Activated CD8-positive, alpha-beta memory T cell treated with anti-CD3 and anti-CD28 coated beads for 1 hour (primary cell): ENCODE measurements at regions not wholly inside any gene's neighbourhood (a gene's known extent, or its start where the extent isn't known, plus 50 kb on each side); places are given as distances from the start of the nearest gene placed in this dataset.

Source experiments
- DNase-seq, 2 donors: peaks; one replicate each; pipeline ENCODE4 v3.0.0-alpha.2; 2020; ENCODE audit warnings: low read depth in 1 of 2; ENCODE audit errors: extremely low read depth in 1 of 2

DNA sequence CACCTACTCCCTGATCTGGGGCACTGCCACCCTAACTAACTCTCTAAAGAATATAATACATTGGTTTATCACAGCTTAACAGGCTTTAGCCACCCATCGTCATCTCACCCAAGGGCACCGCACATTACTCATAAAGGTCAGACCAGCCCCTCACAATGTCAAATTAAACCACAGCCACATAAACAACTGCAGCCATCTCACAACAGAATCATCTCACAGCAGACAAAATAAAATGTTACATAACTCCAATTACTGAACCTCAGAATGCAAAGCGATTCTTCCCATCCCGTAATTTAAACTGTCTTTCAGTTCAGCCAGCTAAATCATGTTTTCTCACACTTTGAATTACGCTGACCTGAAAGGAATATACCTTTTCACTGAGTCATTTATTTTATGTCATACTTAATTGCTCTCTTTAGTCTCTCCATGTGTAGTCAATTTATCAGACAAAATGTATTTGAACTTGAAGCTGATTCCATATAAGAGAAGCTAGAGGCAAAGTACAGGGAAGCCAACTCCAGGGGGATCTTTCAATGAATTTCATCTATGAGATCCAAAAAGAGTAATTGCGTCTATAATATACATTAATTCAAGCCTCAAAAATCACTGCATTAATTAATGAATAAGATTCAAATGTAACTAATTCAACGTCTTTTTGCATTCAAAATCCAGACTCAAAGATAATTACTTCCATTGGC lies 96.9 kb upstream of the NEBL start:
- no peak for DNase-seq

DNA sequence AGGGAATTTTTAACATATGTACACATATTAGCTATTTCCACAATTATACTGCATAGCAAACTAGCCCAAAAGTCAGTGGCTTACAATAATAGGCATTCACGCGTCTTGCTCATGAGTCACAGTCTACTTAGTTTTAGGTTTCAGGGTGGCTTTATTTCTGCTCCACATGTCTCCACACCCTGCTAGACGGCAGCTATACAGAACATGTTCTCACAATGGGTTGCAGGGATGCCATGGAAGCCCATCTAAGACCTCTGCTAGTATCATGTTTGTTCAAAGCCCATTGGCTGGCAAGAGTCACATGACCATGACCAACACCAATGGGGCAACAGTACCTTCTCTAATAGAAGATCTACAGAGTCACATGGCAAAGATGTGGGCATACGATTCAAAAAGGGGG lies 96.3 kb upstream of the NEBL start:
- no peak for DNase-seq

DNA sequence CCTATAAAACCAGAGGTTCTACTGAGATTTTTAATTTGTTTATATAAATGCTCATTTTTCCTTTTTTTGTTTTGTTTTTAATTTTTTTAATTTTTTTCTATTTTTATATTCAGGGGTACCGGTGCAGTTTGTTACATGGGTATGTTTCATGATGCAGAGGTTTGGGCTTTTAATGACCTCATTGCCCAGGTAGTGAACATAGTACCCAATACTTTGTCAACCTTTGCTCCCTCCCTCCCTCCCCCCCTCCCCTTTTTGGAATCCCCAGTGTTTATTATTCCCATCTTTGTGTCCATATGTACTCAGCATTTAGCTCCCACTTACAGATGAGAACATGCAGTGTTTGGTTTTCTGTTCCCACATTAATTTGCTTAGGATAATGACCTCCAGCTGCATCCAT lies 94.4 kb upstream of the NEBL start:
- DNase-seq = no peak

DNA sequence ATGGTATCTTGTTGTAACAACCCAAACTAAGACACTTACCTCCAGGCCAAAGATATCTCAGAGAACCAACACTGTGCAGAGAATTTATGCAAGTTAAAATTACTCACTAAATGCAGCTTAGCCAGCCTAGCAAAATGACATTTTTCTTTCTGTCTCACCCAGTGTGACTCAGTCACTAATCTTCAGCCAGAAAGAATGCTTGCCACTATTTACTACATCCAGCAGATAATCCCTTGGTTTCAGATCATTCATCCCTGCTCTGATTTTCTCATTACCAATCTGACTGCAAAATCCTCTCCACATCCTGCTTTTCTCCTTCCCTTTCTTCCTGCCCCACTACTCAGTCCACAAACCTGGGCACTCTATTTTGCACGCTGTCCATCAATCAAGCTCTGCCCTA lies 93.5 kb upstream of the NEBL start:
- no peak for DNase-seq

DNA sequence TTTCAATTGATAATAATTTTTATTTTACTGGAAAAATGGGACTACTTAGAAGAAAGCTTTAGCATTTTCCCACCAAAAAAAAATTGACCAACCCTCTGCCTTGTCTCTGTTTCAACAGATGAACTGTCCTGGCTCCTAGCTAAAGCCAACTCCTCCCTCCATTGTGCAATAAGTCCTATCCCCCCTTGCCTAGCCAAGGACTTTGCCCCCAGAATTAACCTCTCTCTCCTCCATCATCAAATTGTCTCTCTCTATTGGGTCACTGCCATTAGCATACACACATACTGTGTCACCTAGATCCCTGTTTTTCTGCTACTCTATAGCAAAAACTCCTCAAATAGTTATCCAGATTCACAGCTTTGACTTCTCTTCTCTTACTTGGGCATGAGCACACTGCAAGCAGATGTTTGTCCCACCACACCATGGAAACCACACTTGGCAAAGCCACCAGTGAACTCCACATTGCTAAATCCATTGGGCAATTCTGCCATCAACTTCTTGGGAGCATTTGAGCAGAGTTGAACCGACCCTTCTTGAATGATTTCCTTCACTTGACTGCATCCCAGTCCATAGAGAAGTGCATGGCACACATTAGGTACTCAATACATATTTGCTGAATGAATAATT lies 91.4 kb upstream of the NEBL start:
- DNase-seq = no peak

DNA sequence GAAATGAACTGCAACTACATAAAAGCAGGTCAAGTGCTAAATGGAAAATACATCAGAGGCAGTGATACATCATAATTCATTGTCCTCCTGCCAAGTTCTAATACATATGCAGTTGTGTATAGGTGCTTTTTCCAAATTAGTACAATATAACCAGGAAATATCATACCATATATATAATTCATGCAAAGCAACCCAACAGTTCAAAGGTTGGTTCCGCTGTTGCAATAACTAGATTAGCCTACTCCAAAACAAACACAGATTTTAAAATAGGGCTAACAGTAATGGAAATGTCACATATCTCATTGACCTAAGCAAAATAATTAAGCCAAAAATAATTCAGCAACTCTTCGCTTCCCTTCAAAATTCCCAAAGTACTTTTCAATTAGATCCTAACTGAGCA lies 88.9 kb upstream of the NEBL start:
- DNase-seq = no peak

DNA sequence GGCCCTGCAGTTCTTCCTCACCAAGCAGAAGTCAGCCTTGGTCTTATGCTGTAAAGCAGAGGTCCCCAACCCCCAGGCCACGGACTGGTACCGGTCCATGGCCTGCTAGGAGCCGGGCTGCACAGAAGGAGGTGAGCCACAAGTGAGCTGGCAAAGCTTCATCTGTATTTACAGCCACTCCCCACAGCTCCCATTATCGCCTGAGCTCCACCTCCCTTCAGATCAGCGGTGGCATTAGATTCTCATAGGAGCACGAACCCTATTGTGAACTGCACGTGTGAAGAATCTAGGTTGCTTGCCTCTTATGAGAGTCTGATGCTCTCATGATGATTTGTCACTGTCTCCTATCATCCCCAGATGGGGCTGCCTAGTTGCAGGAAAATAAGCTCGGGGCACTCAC lies 87.6 kb upstream of the NEBL start:
- no peak for DNase-seq

DNA sequence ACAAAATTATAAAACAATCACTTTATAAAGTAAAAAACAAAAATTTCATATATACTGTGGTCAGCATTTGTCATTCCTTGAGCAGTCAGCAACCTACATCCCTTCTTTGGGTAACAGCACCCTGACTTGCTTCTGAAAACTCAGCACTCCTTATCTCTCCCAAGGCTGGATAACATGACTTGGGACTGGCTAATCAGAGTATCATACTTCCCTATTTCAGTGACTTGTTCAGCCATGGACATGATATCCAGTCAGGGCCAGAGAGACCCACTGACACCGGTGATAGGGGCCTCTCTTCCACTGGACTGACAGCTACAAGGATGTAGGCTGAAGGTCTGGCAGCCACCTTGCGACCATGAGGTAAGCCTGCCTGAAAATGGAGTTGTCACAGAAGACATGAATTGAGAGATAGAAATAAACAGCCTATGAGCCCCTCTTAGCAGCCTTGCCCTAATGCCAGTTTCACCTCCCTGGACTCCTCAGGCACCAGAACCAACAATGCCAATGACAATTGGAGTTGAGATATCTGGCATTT lies 84.4 kb upstream of the NEBL start:
- DNase-seq = no peak

DNA sequence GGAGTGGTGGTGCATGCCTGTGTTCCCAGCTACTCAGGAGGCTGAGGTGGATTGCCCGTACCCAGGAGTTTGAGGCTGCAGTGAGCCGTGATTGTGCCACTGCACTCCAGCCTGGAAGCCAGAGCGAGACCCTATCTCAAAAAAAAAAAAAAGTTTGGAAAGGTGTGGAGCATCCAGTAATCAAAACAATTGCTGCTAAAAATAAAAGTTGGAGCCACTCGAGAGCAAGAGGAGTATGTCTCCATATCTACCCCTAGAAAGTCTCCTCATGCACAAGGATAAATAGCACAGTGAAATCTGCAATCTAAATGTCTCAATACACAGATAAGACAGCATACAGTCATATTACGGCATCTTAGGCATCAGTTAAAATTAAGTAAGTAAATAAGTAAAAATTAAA lies 81.5 kb upstream of the NEBL start:
- no peak for DNase-seq

DNA sequence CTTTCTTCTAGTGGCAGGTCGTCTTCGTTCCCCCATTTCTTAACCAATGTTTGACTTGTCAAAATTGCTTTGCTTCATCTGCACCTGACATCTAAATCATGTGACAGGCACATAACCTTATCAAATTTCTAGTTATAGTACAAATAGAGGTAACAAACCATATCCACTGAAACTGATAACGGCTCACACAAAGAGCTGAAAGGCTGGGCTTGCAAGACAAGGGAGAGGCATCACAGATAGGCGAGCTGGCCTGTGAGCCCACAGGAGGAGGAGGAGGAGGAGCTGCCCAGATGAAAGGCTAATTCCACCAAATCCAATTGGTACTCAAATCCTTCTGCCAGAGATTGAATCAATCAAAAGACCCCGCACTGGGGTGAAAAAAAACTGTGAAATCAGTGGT lies 80.2 kb upstream of the NEBL start:
- no peak for DNase-seq

DNA sequence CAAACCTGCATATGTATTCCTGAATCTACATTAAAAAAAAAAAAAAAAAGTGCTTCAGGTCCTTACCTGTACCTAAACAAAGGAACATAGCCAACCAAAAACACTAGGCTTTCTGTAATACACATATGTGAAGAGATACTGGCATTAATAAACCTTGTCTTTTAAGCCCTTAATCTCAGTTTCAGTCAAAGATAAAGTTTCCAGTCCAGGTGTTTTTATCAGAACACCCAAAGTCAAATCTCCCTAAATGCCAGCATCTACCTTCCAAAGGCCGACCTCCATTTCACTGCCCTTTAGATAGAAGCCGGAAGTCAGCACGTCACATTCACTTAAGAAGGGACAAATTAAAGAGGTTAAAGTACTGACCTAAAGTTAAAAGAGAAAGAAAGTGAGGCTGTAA lies 79.8 kb upstream of the NEBL start:
- DNase-seq = no peak

DNA sequence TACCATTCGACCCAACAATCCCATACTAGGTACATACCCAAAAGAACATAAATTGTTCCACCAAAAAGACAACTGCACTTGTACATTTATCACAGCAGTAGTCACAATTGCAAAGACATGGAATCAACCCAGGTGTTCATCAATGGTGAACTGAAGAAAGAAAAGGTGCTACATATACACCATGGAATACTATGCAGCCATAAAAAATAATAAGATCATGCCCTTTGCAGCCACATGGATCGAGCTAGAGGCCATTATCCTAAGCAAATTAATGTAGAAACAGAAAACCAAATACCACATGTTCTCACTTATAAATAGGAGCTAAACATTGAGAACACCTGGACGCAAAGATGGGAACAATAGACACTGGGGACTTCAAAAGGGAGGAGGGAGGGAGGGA lies 79.3 kb upstream of the NEBL start:
- DNase-seq = no peak

DNA sequence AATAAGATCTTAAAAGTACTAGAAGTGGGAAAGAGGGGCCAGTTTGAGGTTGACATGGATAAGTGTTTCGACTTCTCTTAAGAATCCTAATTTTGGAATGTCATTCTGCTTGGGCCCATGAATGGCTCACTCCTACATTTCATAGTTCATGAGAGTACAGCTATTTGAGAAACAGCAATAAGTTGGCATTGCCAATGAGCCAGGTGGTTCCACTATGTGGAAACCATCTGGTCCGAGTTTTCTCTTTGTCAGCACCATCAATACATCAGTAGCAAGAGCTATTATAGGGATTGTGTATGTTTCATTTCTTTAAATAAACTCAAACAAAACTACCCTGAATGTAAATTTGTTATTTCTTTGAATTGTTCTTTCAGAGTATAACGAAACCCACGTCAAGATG lies 78.1 kb upstream of the NEBL start:
- DNase-seq = no peak

DNA sequence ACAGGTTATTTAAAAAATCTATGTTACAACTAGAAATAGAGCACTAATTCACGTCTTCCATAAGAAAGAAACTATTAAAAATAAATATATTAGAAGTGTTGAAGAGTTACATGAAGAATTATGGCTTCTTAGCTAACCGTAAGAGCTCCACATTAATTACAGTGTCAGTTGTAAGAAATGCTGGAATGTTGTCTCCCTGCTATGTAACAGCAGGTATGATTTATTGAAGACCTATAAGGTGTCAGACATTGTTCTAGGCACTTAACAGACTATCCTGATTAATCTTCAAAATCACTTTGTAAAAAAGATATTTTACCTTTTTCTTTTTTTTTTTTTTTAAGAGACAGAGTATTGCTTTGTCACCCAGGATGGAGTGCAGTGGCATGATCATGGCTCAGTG lies 75.8 kb upstream of the NEBL start:
- DNase-seq = no peak

DNA sequence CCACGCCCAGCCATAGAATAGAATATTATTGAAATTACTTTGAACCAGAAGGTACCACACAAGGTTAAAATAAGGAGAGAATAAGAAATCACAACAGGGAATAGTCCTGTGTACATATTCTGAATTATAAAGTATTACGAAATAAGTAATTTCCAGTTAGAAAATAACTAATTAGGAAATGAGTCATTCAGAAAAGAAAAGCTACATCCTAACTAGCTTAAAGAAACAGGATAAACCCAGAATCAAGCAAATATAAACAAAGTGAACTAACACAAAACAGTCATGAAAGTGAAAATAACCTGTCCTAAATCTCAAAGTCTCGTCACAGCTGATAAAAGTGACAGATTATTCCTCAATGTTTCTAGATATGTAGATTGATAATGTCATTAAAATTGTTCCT lies 74.8 kb upstream of the NEBL start:
- DNase-seq = no peak

DNA sequence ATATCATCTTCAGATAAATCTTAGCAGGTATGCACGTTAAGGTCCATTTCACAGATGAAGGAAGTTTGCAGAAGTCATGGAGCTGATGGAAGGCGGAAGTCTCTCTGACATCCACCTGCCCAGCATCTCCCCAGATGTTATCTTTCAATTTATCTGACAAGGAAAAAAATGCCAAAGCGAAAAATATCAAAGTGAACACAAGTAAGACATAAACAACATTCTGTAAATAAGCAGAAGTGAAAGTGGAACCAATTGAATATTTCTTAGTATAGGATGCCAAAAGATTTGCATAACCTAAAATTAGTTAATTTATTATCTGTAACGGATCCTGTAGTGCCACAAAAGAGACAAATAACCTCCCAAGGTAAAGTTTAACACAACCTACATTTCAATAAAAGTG lies 73.6 kb upstream of the NEBL start:
- no peak for DNase-seq

DNA sequence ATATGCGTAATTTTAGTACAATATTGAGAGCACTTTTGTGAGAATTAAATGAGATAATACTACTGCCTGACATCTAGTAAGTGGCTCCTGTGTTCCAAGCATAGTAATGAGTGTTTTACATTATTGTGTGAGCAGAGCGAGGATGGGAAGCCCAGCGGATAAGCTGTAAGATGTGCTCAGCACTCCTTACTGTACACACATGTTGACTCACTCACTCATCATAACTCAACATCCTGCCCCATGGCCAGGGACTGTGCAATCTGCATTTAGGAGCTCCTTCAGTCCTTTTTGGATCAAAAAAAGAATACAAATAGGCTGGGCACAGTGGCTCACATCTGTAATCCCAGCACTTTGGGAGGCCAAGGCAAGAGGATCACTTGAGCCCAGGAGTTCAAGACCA lies 72.9 kb upstream of the NEBL start:
- DNase-seq = no peak

DNA sequence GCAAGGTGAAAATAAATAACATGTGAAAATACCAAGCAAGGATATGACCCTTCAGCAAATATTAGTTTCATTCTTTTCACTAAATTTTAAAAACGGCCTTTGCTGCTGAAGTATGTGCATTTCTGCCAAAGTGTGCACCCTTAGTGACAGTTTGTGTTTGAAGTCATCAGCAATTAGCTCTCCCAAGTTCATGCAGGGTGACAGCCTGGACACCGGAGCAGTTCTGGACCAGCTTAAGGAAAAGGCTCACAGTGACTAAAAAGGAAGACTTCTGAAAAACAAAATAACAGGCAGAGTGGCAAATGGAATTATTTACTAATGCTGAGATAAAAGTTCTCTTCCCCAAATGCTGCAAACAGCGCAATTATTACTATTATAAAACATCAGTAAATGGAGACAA lies 69.3 kb upstream of the NEBL start:
- DNase-seq = no peak

DNA sequence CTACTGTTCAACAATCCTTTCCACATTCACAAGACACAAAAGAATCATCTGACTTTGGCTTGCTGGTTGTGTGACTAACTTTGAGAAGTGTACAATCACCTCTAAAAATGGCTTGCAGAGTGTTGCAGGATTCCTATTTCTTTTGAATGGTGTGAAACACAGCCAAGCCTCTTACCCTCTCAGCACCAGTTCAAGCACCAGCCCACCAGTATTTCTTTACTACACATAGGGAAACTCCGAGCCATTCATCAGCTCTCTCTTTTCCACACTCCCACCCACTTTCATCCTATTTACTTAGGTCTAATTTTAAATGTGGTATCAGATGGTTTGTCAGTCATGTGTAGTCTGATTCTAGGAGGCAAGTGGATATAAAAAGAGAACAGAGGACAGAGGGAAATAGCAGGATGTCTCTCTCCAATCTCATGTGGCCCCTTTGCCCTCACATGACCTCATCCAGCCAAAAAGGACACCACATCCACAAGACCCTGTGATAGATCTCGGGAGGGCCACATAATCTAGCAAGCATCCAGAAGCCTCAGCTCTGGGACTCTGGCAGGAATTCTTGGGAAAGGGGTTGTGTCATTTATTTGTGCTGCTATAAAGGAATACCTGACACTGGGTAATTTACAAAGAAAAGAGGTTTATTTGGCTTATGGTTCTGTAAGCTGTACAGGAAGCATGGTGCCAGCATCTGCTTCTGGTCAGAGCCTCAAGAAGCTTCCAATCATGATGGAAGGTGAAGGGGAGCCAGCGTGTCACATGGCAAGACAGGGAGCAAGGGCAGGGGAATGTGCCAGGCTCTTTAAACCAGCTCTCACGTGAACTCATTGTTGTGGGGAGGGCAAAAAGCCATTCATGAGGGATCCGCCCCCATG lies 66.8 kb upstream of the NEBL start:
- no peak for DNase-seq

DNA sequence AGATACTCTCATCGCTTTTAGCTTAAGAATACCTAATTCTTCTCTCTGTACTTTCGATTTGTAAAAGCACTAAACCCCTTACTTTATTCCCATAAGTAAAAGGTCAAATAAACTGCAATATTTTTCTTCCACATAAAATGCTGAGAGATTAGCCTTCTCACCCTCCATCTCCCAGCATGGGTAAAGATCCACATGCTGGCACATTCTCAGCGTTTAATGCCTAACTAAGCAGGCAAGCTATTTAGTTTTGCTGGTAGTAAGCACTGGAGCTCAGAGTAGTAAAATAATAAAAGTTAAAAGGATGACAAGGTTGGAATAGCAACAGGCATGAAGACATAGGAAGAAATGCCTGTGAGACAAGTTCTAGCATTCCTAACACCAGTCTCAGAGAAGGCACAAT lies 65.9 kb upstream of the NEBL start:
- no peak for DNase-seq

DNA sequence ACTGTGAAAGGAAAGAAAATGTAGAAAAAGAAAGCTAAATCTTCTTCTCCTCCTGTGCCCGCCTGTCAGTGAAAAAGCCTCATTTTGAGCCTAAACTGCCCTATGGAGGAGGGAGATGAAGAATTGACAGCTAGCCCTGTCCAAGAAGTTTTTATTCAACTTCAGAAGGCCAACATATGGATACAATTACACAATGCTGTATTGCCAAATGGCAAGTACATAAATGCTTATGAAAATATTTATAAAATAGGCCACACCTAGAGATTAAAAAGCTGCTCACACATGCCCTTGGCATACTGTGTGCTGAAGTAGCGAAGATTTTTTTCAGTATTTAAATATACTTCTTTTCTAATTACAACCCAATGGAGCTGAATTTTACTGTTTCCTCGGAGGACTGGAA lies 65.1 kb upstream of the NEBL start:
- no peak for DNase-seq

DNA sequence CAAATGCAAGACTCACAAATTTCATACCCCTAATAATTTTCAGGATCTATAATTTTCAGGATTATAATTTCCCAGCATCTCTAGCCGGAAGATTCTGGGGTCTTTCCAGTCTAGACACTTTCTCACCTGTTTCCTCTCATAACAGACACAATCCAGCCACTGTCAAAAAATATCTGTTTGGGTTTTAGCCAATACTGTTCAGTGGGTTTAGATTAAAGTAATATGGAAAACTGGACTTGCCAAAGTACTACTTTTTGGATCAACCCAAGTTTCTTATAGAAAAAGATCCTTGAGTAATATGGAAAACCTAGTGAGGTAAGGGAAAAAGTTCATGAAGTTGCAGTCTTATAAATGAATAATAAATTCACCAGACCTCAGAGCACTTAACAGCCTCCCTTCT lies 62.1 kb upstream of the NEBL start:
- DNase-seq = no peak
